GM18858 (cell line): ENCODE measurements at regions not wholly inside any gene's neighbourhood (a gene's known extent, or its start where the extent isn't known, plus 50 kb on each side); places are given as distances from the start of the nearest gene placed in this dataset.
"Not testable (repeated sequence)": the region's sequence is repeated elsewhere in the genome, so short reads cannot be mapped to it uniquely, and the experiment has no call there.

Source experiments
- ATAC-seq: cut with Tn5 transposase; IDR thresholded peaks from one replicate; pipeline ENCODE4 v1.9.1; 2021; ENCODE audit not compliant: unreplicated experiment

- ATAC-seq = no peak
Measured at GRCh38 chr4:153098427-153098826, 105.8 kb upstream of the TRIM2 start.

- ATAC-seq = no peak
Measured at GRCh38 chr4:153099391-153100140, 104.7 kb upstream of the TRIM2 start.

DNA sequence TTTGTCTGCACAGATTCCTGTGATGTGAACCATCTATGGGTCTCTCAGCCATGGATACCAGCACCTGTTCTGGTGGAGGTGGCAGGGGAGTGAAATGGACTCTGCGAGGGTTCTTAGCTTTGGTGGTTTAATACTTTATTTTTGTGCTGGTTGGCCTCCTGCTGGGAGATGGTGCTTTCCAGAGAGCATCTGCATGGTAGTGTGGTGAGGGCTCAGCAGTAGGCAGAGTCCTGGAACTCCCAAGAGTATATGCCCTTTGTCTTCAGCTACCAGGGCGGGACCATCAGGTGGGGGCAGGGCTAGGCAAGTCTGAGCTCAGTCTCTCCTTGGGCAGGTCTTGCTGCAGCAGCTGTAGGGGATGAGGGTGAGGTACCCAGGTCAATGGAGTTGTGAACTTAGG, 97.5 kb upstream of the TRIM2 start:
- ATAC-seq = not testable (repeated sequence)

GRCh38 chr4:153107246-153107645, 97.0 kb upstream of the TRIM2 start:
- ATAC-seq = no peak

- no peak for ATAC-seq
Measured at GRCh38 chr4:153109296-153109849, 94.9 kb upstream of the TRIM2 start.

GRCh38 chr4:153110739-153111138, 93.5 kb upstream of the TRIM2 start:
- no peak for ATAC-seq

DNA sequence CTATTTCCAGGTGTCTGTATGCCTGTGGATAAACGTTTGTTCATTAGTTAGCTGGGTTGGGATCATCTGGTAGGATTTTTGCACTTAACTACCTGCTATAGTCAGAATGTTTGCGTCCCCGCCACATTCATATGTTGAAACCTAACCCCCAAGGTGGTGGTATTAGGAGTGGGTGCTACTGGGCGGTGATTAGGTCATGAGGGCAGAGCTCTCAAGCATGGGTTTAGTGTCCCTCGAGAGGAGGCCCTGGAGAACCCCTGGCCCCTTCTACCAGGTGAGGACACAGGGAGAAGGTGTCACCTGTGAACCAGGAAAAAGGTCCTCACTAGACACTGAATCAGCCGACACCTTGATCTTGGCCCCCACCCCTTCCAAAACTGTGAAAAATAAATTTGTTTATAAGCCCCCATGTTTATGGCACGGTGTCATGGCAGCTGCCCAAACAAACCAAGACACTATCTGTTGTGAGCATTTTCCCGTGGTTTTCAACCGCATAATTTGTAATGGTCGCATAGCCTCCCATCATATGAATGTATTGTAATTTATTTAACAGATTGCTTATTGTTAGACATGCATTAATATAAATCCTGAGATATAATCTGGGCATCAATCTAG, 92.7 kb upstream of the TRIM2 start:
- ATAC-seq = no peak

DNA sequence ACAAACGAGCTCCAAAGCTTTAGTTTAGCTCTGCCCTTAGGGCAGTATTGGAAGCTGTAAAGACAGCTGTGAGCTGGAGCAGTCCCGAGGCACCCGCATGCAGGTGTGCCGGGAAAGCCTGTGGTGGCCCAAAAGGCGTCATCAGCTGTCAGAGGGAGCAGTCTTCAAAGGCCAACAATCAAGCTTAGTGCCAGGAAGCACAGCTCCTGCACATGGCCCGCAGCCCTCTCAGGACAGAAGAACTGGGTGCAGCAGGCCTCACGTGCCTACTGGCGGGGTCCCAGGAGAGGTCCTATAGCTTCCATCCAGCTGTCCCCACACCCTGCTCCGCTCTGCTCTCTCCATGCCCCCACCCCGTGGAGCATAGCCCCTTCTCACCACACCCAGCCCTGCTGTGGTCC, 92.2 kb upstream of the TRIM2 start:
- no peak for ATAC-seq

DNA sequence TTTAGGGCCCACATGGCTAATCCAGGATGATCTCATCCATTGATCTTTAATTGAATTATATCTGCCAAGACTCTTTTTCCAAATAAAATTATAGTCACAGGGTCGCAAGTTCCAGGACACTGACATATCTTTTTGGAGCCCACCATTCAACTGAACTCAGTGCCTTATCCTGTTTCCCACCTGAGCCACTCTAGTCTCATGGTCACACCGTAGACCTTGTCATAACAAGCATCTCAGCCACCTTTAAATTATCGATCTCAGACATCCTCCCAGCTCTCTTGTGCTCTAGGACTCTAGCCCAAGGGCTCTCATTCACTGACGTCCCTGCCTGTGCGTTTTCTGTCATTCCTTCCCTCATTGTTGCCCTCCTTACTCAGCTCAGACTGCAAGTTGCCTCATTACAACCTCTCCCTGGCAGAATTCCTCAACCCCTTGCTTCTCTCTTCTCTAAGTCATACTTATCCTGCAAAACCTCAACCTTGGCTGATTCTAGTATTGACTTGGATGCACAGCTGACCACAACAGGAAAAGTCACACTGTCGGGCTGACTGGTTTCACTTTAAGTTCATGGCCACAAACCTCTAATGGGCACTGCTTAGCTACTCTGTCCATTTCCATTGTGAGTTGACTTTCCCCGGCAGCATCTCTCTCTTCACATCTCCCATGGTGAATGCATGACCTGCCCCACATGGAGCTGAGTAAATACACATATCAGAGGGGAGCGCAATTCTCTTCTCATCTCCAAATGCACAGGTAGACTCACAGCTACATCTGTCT, 91.0 kb upstream of the TRIM2 start:
- no peak for ATAC-seq

DNA sequence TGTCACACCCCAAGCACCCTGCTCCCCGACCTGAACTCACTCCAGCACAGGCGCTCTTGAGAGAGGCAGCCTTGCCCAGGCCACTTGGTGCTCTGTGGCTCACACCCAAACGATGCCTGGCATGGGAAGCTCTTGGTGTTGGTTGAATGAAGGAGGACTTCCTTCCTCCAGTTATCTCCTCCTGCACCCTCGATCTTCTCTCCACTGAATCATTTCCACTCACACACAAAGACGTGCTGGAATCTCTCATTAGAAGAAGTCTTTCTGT, 90.5 kb upstream of the TRIM2 start:
- ATAC-seq = no peak

- no peak for ATAC-seq
Measured at GRCh38 chr4:153114771-153115321, 89.4 kb upstream of the TRIM2 start.

DNA sequence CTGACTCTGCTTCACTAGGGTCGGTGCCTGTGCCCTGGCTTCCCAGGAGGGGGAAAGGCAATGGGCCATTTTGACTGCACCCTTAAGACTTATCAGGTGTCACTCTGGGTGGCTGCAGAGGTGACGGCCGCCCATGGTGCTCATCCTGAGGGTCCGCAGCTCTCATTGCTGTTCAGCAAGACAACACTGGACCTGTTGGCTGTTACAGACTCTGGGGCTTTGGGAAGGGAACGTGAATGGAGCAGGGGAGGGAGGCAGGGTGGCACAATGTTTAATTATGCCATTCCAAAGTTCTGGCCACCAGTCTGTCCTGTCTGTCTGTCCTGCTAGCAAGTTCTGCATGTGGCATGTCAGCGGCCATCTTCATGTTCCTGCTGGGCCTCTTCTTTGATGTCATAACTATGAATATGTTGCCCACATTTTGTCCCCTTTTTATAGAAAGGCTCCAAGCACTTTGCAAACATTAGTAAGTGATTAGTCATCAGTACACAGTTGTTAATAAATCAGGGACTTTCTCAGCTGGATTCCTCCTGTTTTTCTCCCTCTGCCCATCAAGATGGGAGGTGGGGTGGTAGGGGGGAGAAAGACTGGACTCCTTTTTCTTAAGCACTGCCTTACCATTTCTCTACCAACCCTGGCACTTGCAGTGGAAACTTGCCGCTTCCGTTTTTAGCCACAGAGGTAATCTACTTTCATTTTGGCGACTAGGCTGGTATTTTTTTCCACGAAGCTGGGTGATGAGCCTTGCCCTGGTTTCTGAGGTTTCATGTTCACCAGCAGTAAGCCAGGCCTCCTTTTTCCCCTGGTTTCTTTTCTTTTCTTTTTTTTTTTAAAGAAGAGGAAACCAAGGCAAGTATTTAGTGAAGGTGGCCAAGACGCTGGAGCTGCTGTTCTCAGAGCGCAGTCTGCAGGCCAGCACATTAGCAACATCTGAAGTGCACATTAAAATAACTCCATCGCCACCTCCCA, 88.6 kb upstream of the TRIM2 start:
- peak; percentile 78 for ATAC-seq

- ATAC-seq = peak; percentile 6
Measured at GRCh38 chr4:153116291-153116680, 88.0 kb upstream of the TRIM2 start.

DNA sequence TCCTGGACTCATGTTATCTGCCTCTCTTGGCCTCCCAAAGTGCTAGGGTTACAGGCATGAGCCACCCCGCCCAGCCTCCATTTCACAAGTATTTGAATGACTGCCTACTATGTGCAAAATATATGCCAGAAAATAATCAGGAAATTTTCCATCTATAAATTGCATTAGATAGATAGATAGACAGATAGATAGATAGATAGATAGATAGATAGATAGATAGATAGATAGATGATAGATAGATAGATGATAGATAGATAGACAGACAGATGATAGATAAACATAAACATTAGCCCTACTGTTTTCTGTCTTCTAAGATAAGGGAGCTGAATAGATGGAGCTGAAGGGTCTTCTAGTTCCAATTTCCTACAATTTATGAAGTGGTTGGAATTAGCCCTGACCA, 87.4 kb upstream of the TRIM2 start:
- ATAC-seq = no peak

- no peak for ATAC-seq
Measured at GRCh38 chr4:153117554-153117953, 86.7 kb upstream of the TRIM2 start.

GRCh38 chr4:153119626-153120025, 84.6 kb upstream of the TRIM2 start:
- ATAC-seq = no peak

DNA sequence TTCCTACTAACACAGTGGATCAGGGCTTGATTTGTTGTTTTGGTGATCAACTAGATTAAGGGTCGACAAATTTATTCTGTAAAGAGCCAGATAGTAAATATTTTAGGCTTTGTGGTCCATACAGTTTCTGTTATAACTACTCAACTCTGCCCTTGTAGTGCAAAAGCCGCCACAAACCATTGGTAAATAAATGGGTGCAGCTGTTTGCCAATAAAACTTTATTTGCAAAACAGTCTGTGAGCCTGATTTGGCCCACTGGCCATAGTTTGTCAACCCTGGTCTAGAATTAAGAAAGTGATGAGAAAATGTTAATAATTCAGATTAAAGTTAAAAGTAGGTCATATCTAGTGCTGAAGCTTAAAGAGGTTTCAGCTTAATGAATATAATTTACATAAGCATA, 84.0 kb upstream of the TRIM2 start:
- no peak for ATAC-seq

DNA sequence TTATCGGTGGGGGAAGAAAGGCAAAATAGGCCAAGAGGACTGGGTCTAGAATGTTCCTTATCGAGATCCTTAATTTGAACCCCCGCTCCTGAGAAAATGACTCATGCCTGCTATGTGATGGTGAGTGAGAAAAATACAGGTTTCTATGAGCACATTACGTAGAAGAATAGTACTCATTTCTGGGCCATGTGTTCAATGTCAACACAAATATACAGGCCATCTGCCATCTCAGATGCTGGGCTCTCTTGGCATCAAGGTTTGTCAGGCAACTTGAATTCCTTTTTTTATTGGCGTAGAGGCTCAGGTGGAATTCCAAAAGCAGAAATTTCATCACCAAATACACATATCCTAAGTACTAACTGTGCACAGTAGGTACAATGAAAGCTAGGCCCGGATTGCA, 81.4 kb upstream of the TRIM2 start:
- no peak for ATAC-seq

DNA sequence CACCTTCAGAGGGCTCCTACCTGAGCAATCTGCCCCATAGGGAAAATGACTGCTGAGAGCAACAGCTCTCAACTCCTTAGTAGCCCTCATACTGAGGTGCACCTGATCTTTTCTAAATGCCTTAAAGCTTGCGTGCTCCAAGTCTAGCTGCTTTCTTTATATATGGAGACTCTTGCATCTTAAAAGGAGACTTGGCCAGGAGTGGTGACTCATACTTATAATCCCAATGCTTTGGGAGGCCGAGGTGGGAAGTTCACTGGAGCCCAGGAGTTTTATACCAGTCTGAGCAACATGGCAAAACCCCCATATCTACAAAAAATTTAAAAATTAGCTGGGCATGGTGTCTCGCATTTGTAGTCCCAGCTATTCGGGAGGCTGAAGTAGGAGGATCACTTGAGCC, 78.1 kb upstream of the TRIM2 start:
- no peak for ATAC-seq

DNA sequence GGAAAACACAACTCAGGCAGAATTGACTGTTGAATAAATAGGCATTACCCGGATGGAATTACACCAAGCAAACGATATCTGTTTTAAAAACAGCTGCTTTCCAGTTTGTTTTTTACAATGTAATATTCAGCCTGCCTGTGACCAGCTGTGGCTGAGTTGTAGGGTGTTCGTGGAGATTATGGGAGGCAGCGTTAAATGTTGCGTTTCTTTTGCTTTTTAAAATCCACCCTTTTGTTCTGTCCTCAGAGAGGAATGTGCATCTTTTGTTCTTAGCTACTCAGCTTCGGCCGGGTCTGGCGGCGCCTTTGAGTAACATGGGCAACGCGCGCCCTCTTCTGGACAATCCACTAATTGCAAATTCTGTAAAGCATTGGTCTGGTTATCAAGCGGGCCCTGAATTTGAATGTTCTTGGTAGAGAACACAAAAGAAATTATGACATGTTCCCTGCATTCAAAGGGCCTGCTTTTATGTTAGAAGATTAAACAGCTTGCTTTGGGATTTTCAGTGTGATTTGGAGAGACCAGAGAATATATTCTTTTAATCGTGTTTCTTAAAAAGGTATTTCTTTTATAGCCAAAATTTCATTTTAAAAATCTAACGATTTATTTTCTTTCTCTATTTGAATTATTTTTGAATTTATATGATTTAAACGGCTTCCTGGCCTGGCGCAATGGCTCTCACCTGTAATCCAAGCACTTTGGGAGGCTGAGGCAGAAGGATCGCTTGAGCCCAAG, 76.3 kb upstream of the TRIM2 start:
- peak; percentile 82 for ATAC-seq
